Testis (tissue), 2 donors: ENCODE measurements at regions not wholly inside any gene's neighbourhood (a gene's known extent, or its start where the extent isn't known, plus 50 kb on each side); places are given as distances from the start of the nearest gene placed in this dataset.

Experiments used
- POLR2A ChIP-seq: fragments of 450-650 bp; IDR thresholded peaks from one replicate; pipeline ENCODE4 v1.6.1; 2017; ENCODE audit warnings: antibody characterized with exemption, mild to moderate bottlenecking, moderate library complexity
- TF ChIP-seq, protein P1 (sequence below), 3 experiments: fragments of 450-650 bp in 2 of 3; fragments of 200-600 bp in 1 of 3; sonication (generic) in 1 of 3; IDR thresholded peaks; one replicate each; pipeline ENCODE4 v1.5.1; 2016 to 2019; ENCODE audit warnings: antibody characterized with exemption in 3 of 3, mild to moderate bottlenecking in 2 of 3, moderate library complexity in 1 of 3

- TF ChIP-seq, protein P1, sequence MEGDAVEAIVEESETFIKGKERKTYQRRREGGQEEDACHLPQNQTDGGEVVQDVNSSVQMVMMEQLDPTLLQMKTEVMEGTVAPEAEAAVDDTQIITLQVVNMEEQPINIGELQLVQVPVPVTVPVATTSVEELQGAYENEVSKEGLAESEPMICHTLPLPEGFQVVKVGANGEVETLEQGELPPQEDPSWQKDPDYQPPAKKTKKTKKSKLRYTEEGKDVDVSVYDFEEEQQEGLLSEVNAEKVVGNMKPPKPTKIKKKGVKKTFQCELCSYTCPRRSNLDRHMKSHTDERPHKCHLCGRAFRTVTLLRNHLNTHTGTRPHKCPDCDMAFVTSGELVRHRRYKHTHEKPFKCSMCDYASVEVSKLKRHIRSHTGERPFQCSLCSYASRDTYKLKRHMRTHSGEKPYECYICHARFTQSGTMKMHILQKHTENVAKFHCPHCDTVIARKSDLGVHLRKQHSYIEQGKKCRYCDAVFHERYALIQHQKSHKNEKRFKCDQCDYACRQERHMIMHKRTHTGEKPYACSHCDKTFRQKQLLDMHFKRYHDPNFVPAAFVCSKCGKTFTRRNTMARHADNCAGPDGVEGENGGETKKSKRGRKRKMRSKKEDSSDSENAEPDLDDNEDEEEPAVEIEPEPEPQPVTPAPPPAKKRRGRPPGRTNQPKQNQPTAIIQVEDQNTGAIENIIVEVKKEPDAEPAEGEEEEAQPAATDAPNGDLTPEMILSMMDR (IDR thresholded peaks at IDR 0.05) = no peak
- TF ChIP-seq POLR2A = no peak
Observed at GRCh38 chr17:51398687-51399086, 138.3 kb downstream of the UTP18 start.
